ENCODE measurements at regions not wholly inside any gene's neighbourhood (a gene's known extent, or its start where the extent isn't known, plus 50 kb on each side); places are given as distances from the start of the nearest gene placed in this dataset.

DNA sequence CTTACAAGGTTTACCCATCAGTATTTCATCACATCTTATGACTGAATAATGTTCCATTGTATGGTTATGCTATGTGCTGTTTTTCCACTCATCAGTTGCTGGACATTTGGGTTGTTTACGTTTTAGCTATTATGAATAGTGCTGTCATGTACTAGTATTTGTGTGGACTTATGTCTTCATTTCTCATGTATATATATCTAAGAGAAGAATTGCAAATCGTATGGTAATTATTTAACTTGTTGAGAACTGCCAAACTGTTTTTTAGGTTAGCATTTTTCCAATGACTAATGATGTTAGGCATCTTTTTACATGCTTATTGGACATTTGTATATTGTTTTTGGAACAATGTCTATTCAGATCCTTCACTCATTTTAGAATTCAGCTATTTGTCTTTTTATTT is 368.3 kb downstream of the LMO7 start:
- no peak overlapping the region for H3K4ac ChIP-seq (replicated peaks; ENCODE audit: insufficient read length, low read depth, low read length)
- H4K20me1 ChIP-seq (replicated peaks in 1 of 2; ENCODE audit: control insufficient read depth in 1 of 2, insufficient read depth in 2 of 2, low read length in 2 of 2): no peaks in the 10 kb centered on the region
- H3K23me2 ChIP-seq (ENCODE audit: low read depth, low read length): no peaks in the 10 kb centered on the region
- H2AFZ ChIP-seq (ENCODE audit: low read length): no peak overlapping the region
- no peak overlapping the region for H2BK20ac ChIP-seq (ENCODE audit: low read length)
- no peaks in the 10 kb centered on the region for H3K79me2 ChIP-seq (ENCODE audit: control insufficient read depth in 1 of 2, insufficient read depth in 2 of 2, low read length in 2 of 2)
- no peaks in the 10 kb centered on the region for H3K27me3 ChIP-seq (replicated peaks in 1 of 4; ENCODE audit: control insufficient read depth in 3 of 4, extremely low read depth in 1 of 4, insufficient read depth in 3 of 4, low read length in 3 of 4)
- H3K56ac ChIP-seq (replicated peaks; ENCODE audit: insufficient read length, low read depth, low read length): no peak overlapping the region
- no peak overlapping the region for H2BK12ac ChIP-seq (ENCODE audit: low read depth, low read length)
- ChIA-PET CTCF (ENCODE audit: partially characterized antibody) (interaction anchor here (1.1 to 4.4 kb wide), 3 partner anchors 13 to 128 kb away, joined by 3 to 46 read pairs (median 4); no protein-coding TSS in a partner anchor), POLR2A (ENCODE audit: partially characterized antibody) (no interaction called here)
- H3K14ac ChIP-seq (ENCODE audit: insufficient read length): no peak overlapping the region
- H3K4me2 ChIP-seq (ENCODE audit: insufficient read depth in 1 of 2, low read depth in 2 of 2, low read length in 2 of 2): no peak overlapping the region
- no peaks in the 10 kb centered on the region for H3K36me3 ChIP-seq (ENCODE audit: control insufficient read depth in 2 of 4, insufficient read depth in 4 of 4, low read length in 3 of 4)
- no peak overlapping the region for H2BK15ac ChIP-seq (ENCODE audit: low read length)
- H3K9ac ChIP-seq (replicated peaks in 1 of 4; ENCODE audit: extremely low read depth in 1 of 4, low read depth in 3 of 4, low read length in 3 of 4): no peak overlapping the region
- no peak overlapping the region for H3K18ac ChIP-seq (ENCODE audit: extremely low read depth, low read length)
- H3K4me1 ChIP-seq (replicated peaks in 1 of 4; ENCODE audit: control insufficient read depth in 3 of 4, insufficient read depth in 4 of 4, low read length in 3 of 4): no peaks in the 10 kb centered on the region
- WGBS, 2 experiments (ENCODE audit: extremely low coverage in 1 of 2, insufficient coverage in 1 of 2, insufficient read length in 1 of 2, insufficient replicate concordance in 2 of 2, low coverage in 1 of 2, low lambda C conversion rate in 2 of 2, missing lambda C conversion rate in 1 of 2): 86% methylated on average over 2 of the region's 2 CpGs; no CpG with 5 or more reads in 1 of the 2 experiments
- no peak overlapping the region for H3K27ac ChIP-seq (ENCODE audit: low read depth, low read length)
- FAIRE-seq (no peak), DNase-seq (ENCODE audit: low read depth in 1 of 2, low spot score in 2 of 2) (no peak)
- H2BK5ac ChIP-seq (ENCODE audit: low read depth, low read length): no peak overlapping the region
- H2AK5ac ChIP-seq (ENCODE audit: low read depth, low read length): no peak overlapping the region
- H3K23ac ChIP-seq (ENCODE audit: insufficient read length): no peak overlapping the region
- H4K8ac ChIP-seq (ENCODE audit: extremely low read depth, insufficient read depth, low read length): no peak overlapping the region
- no peak overlapping the region for H4K91ac ChIP-seq (replicated peaks; ENCODE audit: insufficient read length, low read length)
- no peaks in the 10 kb centered on the region for H3K79me1 ChIP-seq (ENCODE audit: low read depth, low read length)
- no peak overlapping the region for H3K4me3 ChIP-seq (ENCODE audit: extremely low read depth in 1 of 4, insufficient read depth in 2 of 4, low read depth in 3 of 4, low read length in 4 of 4)
- H2BK120ac ChIP-seq (replicated peaks; ENCODE audit: low read depth, low read length): no peak overlapping the region
- H4K5ac ChIP-seq (ENCODE audit: insufficient read length, low read depth, low read length): no peak overlapping the region
- no peaks in the 10 kb centered on the region for H3K9me3 ChIP-seq (ENCODE audit: insufficient read depth in 2 of 2, low read depth in 1 of 2, low read length in 1 of 2)
- TF ChIP-seq PHF8 (conservative IDR thresholded peaks at IDR 0.05; ENCODE audit: low read depth, low read length) (no peak), RFX5 (IDR thresholded peaks at IDR 0.05; ENCODE audit: borderline replicate concordance, low read depth, low read length) (no peak), BCL11A (IDR thresholded peaks at IDR 0.05; ENCODE audit: low read depth in 2 of 2, low read length in 2 of 2) (no peak), SP4 (IDR thresholded peaks at IDR 0.05; ENCODE audit: low read length) (no peak), CBX5 (IDR thresholded peaks at IDR 0.05; ENCODE audit: low read depth, low read length) (no peak), HDAC2 (IDR thresholded peaks at IDR 0.05; ENCODE audit: borderline replicate concordance in 1 of 2, low read depth in 2 of 2, low read length in 2 of 2) (no peak), GABPA (IDR thresholded peaks at IDR 0.05; ENCODE audit: borderline replicate concordance, insufficient read depth, low read length) (no peak), SP1 (IDR thresholded peaks at IDR 0.05; ENCODE audit: low read depth, low read length) (no peak)

Measured in H1 (cell line).